ENCODE measurements at regions not wholly inside any gene's neighbourhood (a gene's known extent, or its start where the extent isn't known, plus 50 kb on each side); places are given as distances from the start of the nearest gene placed in this dataset.

GRCh38 chr15:93524432-93524831, 435.4 kb upstream of the RGMA start:
- Histone ChIP-seq H2BK15ac (ENCODE audit: low read depth, poor library complexity, severe bottlenecking) (no peak overlapping the region), H3K36me3 (ENCODE audit: control insufficient read depth in 1 of 2, insufficient read depth in 2 of 2, low read depth in 1 of 2, low read length in 2 of 2) (no peaks in the 10 kb centered on the region), H3K79me1 (replicated peaks; ENCODE audit: low read length, poor library complexity, severe bottlenecking) (no peaks in the 10 kb centered on the region), H3K4me2 (ENCODE audit: low read length, poor library complexity, severe bottlenecking) (no peak overlapping the region), H4K91ac (ENCODE audit: low read length) (no peak overlapping the region), H3K18ac (ENCODE audit: low read depth in 1 of 2, low read length in 2 of 2) (no peak overlapping the region), H4K8ac (ENCODE audit: low read length) (no peak overlapping the region), H2BK12ac (ENCODE audit: low read length in 2 of 2) (no peak overlapping the region), H3K9me3 (ENCODE audit: control insufficient read depth, low read length) (no peaks in the 10 kb centered on the region), H2BK120ac (ENCODE audit: low read depth, low read length) (no peak overlapping the region), H3K23ac (ENCODE audit: low read length in 2 of 2) (no peak overlapping the region), H3K9ac (ENCODE audit: low read length) (no peak overlapping the region), H2AFZ (ENCODE audit: low read depth, low read length) (no peak overlapping the region), H3K4me1 (ENCODE audit: control insufficient read depth, insufficient read depth, low read depth, low read length) (no peaks in the 10 kb centered on the region), H2AK5ac (ENCODE audit: low read length, severe bottlenecking) (no peak overlapping the region), H3K27ac (ENCODE audit: low read length, poor library complexity, severe bottlenecking) (no peak overlapping the region), H3K4me3 (ENCODE audit: insufficient read depth in 1 of 2, low read depth in 1 of 2, low read length in 2 of 2) (no peak overlapping the region), H3K4ac (ENCODE audit: low read depth in 1 of 2, low read length in 2 of 2) (no peak overlapping the region), H3K27me3 (ENCODE audit: control insufficient read depth in 1 of 2, insufficient read depth in 1 of 2, low read length in 2 of 2) (peaks cover 0 to 88% of the 10 kb centered on the region in 2 experiments), H3K14ac (ENCODE audit: low read length in 2 of 2) (no peak overlapping the region), H2BK5ac (ENCODE audit: low read depth, low read length, poor library complexity, severe bottlenecking) (no peak overlapping the region)
- 84% methylated on average over 6 of the region's 6 CpGs for WGBS
- DNase-seq, result no peak

GRCh38 chr15:93523481-93523880, 434.5 kb upstream of the RGMA start:
- WGBS, result 79% methylated on average over 7 of the region's 7 CpGs

GRCh38 chr15:93520206-93520605, 431.2 kb upstream of the RGMA start:
- Histone ChIP-seq H3K23ac (ENCODE audit: low read length in 2 of 2) (no peak overlapping the region), H3K27me3 (ENCODE audit: control insufficient read depth in 1 of 2, insufficient read depth in 1 of 2, low read length in 2 of 2) (peaks cover 0 to 57% of the 10 kb centered on the region in 2 experiments), H2AK5ac (ENCODE audit: low read length, severe bottlenecking) (no peak overlapping the region), H3K27ac (ENCODE audit: low read length, poor library complexity, severe bottlenecking) (no peak overlapping the region), H3K4ac (ENCODE audit: low read depth in 1 of 2, low read length in 2 of 2) (no peak overlapping the region), H2BK5ac (ENCODE audit: low read depth, low read length, poor library complexity, severe bottlenecking) (no peak overlapping the region), H3K9me3 (ENCODE audit: control insufficient read depth, low read length) (no peaks in the 10 kb centered on the region), H3K9ac (ENCODE audit: low read length) (no peak overlapping the region), H3K4me3 (ENCODE audit: insufficient read depth in 1 of 2, low read depth in 1 of 2, low read length in 2 of 2) (no peak overlapping the region), H2BK12ac (ENCODE audit: low read length in 2 of 2) (no peak overlapping the region), H3K36me3 (ENCODE audit: control insufficient read depth in 1 of 2, insufficient read depth in 2 of 2, low read depth in 1 of 2, low read length in 2 of 2) (no peaks in the 10 kb centered on the region), H2BK15ac (ENCODE audit: low read depth, poor library complexity, severe bottlenecking) (no peak overlapping the region), H4K91ac (ENCODE audit: low read length) (no peak overlapping the region), H3K4me2 (ENCODE audit: low read length, poor library complexity, severe bottlenecking) (no peak overlapping the region), H4K8ac (ENCODE audit: low read length) (no peak overlapping the region), H3K18ac (ENCODE audit: low read depth in 1 of 2, low read length in 2 of 2) (no peak overlapping the region), H2AFZ (ENCODE audit: low read depth, low read length) (no peak overlapping the region), H3K79me1 (replicated peaks; ENCODE audit: low read length, poor library complexity, severe bottlenecking) (no peaks in the 10 kb centered on the region), H3K14ac (ENCODE audit: low read length in 2 of 2) (no peak overlapping the region), H3K4me1 (ENCODE audit: control insufficient read depth, insufficient read depth, low read depth, low read length) (no peaks in the 10 kb centered on the region), H2BK120ac (ENCODE audit: low read depth, low read length) (no peak overlapping the region)
- 40% methylated on average over 2 of the region's 4 CpGs for WGBS
- no peak for DNase-seq

More at GRCh38 chr15:93523481-93523880, 434.5 kb upstream of the RGMA start:
- Histone ChIP-seq H2AFZ (ENCODE audit: low read depth, low read length) (no peak overlapping the region), H3K36me3 (ENCODE audit: control insufficient read depth in 1 of 2, insufficient read depth in 2 of 2, low read depth in 1 of 2, low read length in 2 of 2) (no peaks in the 10 kb centered on the region), H2BK120ac (ENCODE audit: low read depth, low read length) (no peak overlapping the region), H3K9me3 (ENCODE audit: control insufficient read depth, low read length) (no peaks in the 10 kb centered on the region), H2AK5ac (ENCODE audit: low read length, severe bottlenecking) (no peak overlapping the region), H3K23ac (ENCODE audit: low read length in 2 of 2) (no peak overlapping the region), H3K4me3 (ENCODE audit: insufficient read depth in 1 of 2, low read depth in 1 of 2, low read length in 2 of 2) (peak overlapping the region in 1 of 2 experiments; percentile 55), H4K8ac (ENCODE audit: low read length) (no peak overlapping the region), H3K27me3 (ENCODE audit: control insufficient read depth in 1 of 2, insufficient read depth in 1 of 2, low read length in 2 of 2) (peaks cover 0 to 82% of the 10 kb centered on the region in 2 experiments), H3K4me2 (ENCODE audit: low read length, poor library complexity, severe bottlenecking) (no peak overlapping the region), H3K4ac (ENCODE audit: low read depth in 1 of 2, low read length in 2 of 2) (no peak overlapping the region), H2BK15ac (ENCODE audit: low read depth, poor library complexity, severe bottlenecking) (no peak overlapping the region), H2BK5ac (ENCODE audit: low read depth, low read length, poor library complexity, severe bottlenecking) (no peak overlapping the region), H3K14ac (ENCODE audit: low read length in 2 of 2) (no peak overlapping the region), H3K9ac (ENCODE audit: low read length) (no peak overlapping the region), H2BK12ac (ENCODE audit: low read length in 2 of 2) (no peak overlapping the region), H4K91ac (ENCODE audit: low read length) (no peak overlapping the region), H3K18ac (ENCODE audit: low read depth in 1 of 2, low read length in 2 of 2) (no peak overlapping the region), H3K4me1 (ENCODE audit: control insufficient read depth, insufficient read depth, low read depth, low read length) (no peaks in the 10 kb centered on the region), H3K27ac (ENCODE audit: low read length, poor library complexity, severe bottlenecking) (no peak overlapping the region), H3K79me1 (replicated peaks; ENCODE audit: low read length, poor library complexity, severe bottlenecking) (no peaks in the 10 kb centered on the region)
- no peak for DNase-seq

- Histone ChIP-seq H2AK5ac (ENCODE audit: low read length, severe bottlenecking) (no peak overlapping the region), H3K9ac (ENCODE audit: low read length) (no peak overlapping the region), H2AFZ (ENCODE audit: low read depth, low read length) (no peak overlapping the region), H3K14ac (ENCODE audit: low read length in 2 of 2) (no peak overlapping the region), H4K91ac (ENCODE audit: low read length) (no peak overlapping the region), H3K23ac (ENCODE audit: low read length in 2 of 2) (no peak overlapping the region), H2BK120ac (ENCODE audit: low read depth, low read length) (no peak overlapping the region), H3K4me1 (ENCODE audit: control insufficient read depth, insufficient read depth, low read depth, low read length) (no peaks in the 10 kb centered on the region), H2BK12ac (ENCODE audit: low read length in 2 of 2) (no peak overlapping the region), H3K4ac (ENCODE audit: low read depth in 1 of 2, low read length in 2 of 2) (no peak overlapping the region), H3K4me2 (ENCODE audit: low read length, poor library complexity, severe bottlenecking) (no peak overlapping the region), H3K27me3 (ENCODE audit: control insufficient read depth in 1 of 2, insufficient read depth in 1 of 2, low read length in 2 of 2) (peaks cover 0 to 52% of the 10 kb centered on the region in 2 experiments), H4K8ac (ENCODE audit: low read length) (no peak overlapping the region), H3K36me3 (ENCODE audit: control insufficient read depth in 1 of 2, insufficient read depth in 2 of 2, low read depth in 1 of 2, low read length in 2 of 2) (no peaks in the 10 kb centered on the region), H2BK5ac (ENCODE audit: low read depth, low read length, poor library complexity, severe bottlenecking) (no peak overlapping the region), H2BK15ac (ENCODE audit: low read depth, poor library complexity, severe bottlenecking) (no peak overlapping the region), H3K18ac (ENCODE audit: low read depth in 1 of 2, low read length in 2 of 2) (no peak overlapping the region), H3K79me1 (replicated peaks; ENCODE audit: low read length, poor library complexity, severe bottlenecking) (no peaks in the 10 kb centered on the region), H3K4me3 (ENCODE audit: insufficient read depth in 1 of 2, low read depth in 1 of 2, low read length in 2 of 2) (no peak overlapping the region), H3K27ac (ENCODE audit: low read length, poor library complexity, severe bottlenecking) (no peak overlapping the region), H3K9me3 (ENCODE audit: control insufficient read depth, low read length) (no peaks in the 10 kb centered on the region)
- 89% methylated on average over 2 of the region's 3 CpGs for WGBS
- no peak for DNase-seq
Observed at GRCh38 chr15:93519599-93519998, 430.6 kb upstream of the RGMA start.
